H1 (cell line): ENCODE measurements at regions not wholly inside any gene's neighbourhood (a gene's known extent, or its start where the extent isn't known, plus 50 kb on each side); places are given as distances from the start of the nearest gene placed in this dataset.

ENCODE experiments used
- ATF2 ChIP-seq: IDR thresholded peaks from 2 replicates; pipeline ENCODE4 v1.6.1; 2012; ENCODE audit warnings: low read length, inconsistent platforms
- CBX8 ChIP-seq: fragments of 300-800, 300-1000 bp; sonication (generic); IDR thresholded peaks from 2 replicates; pipeline ENCODE4 v1.7.1; 2016; ENCODE audit warnings: low read depth, low read length, borderline replicate concordance
- CEBPB ChIP-seq: IDR thresholded peaks from 2 replicates; pipeline ENCODE4 v1.6.1; 2012; ENCODE audit warnings: low read depth, low read length
- CHD1 ChIP-seq: IDR thresholded peaks from 2 replicates; pipeline ENCODE4 v1.6.1; 2012; ENCODE audit warnings: low read depth, low read length, improper control_type of control experiment
- CHD2 ChIP-seq: IDR thresholded peaks from 2 replicates; pipeline ENCODE4 v1.6.1; 2012; ENCODE audit warnings: low read length, improper control_type of control experiment
- CHD7 ChIP-seq: fragments of 300-600 bp; sonication (generic); IDR thresholded peaks from 2 replicates; pipeline ENCODE4 v1.7.1; 2012; ENCODE audit warnings: low read length, moderate library complexity, mild to moderate bottlenecking, inconsistent platforms; ENCODE audit not compliant: insufficient replicate concordance
- JUND ChIP-seq: IDR thresholded peaks from 2 replicates; pipeline ENCODE4 v1.6.1; 2011; ENCODE audit warnings: mild to moderate bottlenecking, improper control_type of control experiment, low read length
- RAD21 ChIP-seq, 2 experiments: IDR thresholded peaks in 1 of 2; conservative IDR thresholded peaks in 1 of 2; 2 replicates each; pipeline ENCODE4 v1.6.1; 2011; ENCODE audit warnings: low read depth in 2 of 2, low read length in 2 of 2, improper control_type of control experiment in 1 of 2, inconsistent platforms in 1 of 2, mild to moderate bottlenecking in 1 of 2, moderate library complexity in 1 of 2
- SP4 ChIP-seq: IDR thresholded peaks from 2 replicates; pipeline ENCODE4 v1.6.1; 2012; ENCODE audit warnings: low read length, inconsistent platforms
- TAF7 ChIP-seq: optimal IDR thresholded peaks from 2 replicates; pipeline ENCODE3; 2011; ENCODE audit warnings: low read depth, mild to moderate bottlenecking, inconsistent platforms, low read length, moderate library complexity, borderline replicate concordance
- TCF12 ChIP-seq: IDR thresholded peaks from 2 replicates; pipeline ENCODE4 v1.6.1; 2011; ENCODE audit warnings: low read depth, mild to moderate bottlenecking, low read length

- peak; percentile 2 to 24; a peak in 2 of 4 replicates for TF ChIP-seq RAD21 (IDR thresholded peaks at IDR 0.05 in 1 of 2, conservative IDR thresholded peaks at IDR 0.05 in 1 of 2; ENCODE audit: low read depth in 2 of 2, low read length in 2 of 2)
- peak; percentile 97 for TF ChIP-seq TCF12
- peak; percentile 62; the same call in 1 of the 2 replicates for TF ChIP-seq CHD2
- TF ChIP-seq CHD7 = peak; percentile 85
- no peak for TF ChIP-seq SP4
- peak; percentile 34 for TF ChIP-seq TAF7
- TF ChIP-seq ATF2 = peak; percentile 90
- TF ChIP-seq JUND = no peak
- no peak for TF ChIP-seq CHD1
- TF ChIP-seq CEBPB = no peak
- no peak for TF ChIP-seq CBX8
Measured at GRCh38 chr4:44056721-44057151, 391.9 kb downstream of the KCTD8 start (continued).
